Effector memory CD8-positive, alpha-beta T cell (primary cell): ENCODE measurements at regions not wholly inside any gene's neighbourhood (a gene's known extent, or its start where the extent isn't known, plus 50 kb on each side); places are given as distances from the start of the nearest gene placed in this dataset.
"Not testable (repeated sequence)": the region's sequence is repeated elsewhere in the genome, so short reads cannot be mapped to it uniquely, and the experiment has no call there.

ENCODE experiments used
- ATAC-seq: fragments of 150-1000 bp; cut with Tn5 transposase; replicated peaks from 2 replicates; pipeline ENCODE4 v1.10.0; 2021; ENCODE audit warnings: mild to moderate bottlenecking, moderate library complexity
- DNase-seq, 3 experiments: peaks; one replicate each; pipeline ENCODE4 v3.0.0; 2021
- H3K27ac Mint-ChIP-seq, 2 donors: one replicate each; pipeline ENCODE4 v1.8.0; 2022; ENCODE audit warnings: mild to moderate bottlenecking in 2 of 2, mixed read lengths in 2 of 2, moderate library complexity in 2 of 2
- H3K27me3 Mint-ChIP-seq, 2 donors: one replicate each; pipeline ENCODE4 v1.8.0; 2022; ENCODE audit warnings: mixed read lengths in 2 of 2
- H3K36me3 Mint-ChIP-seq: one replicate; pipeline ENCODE4 v1.8.0; 2022; ENCODE audit warnings: mild to moderate bottlenecking, moderate library complexity, mixed read lengths; ENCODE audit not compliant: insufficient read depth
- H3K4me1 Mint-ChIP-seq, 2 donors: one replicate each; pipeline ENCODE4 v1.8.0; 2022; ENCODE audit warnings: low read depth in 2 of 2, mixed read lengths in 2 of 2
- H3K4me3 Mint-ChIP-seq, 2 donors: one replicate each; pipeline ENCODE4 v1.8.0; 2022; ENCODE audit warnings: mild to moderate bottlenecking in 2 of 2, mixed read lengths in 2 of 2, moderate library complexity in 2 of 2
- H3K9me3 Mint-ChIP-seq, 2 donors: one replicate each; pipeline ENCODE4 v1.8.0; 2022; ENCODE audit warnings: mixed read lengths in 2 of 2

DNA sequence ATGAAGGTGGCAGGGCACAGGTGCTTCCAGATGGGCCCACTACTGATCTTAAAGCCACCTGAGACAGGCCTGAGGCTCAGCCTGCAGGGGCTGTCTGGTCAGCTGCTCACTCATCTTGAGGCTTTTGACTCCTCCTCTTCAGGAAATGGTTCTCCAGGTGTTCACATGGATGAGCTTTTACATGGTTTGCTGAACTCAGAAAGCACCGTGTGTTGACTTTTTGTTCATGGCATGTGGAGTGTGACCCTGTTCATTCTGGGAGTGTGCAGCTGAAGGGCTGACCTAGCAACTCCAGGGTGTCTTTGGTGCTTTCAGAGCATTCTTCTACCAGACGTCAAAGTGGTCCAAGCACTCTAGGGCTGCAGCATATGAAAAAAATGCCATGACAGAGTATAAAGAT is 111.1 kb downstream of the CCNG2 start:
- H3K27ac Mint-ChIP-seq = no peak overlapping the region
- ATAC-seq = no peak
- H3K27me3 Mint-ChIP-seq = peaks cover 18 to 50% of the 10 kb centered on the region in 2 donors
- no peaks in the 10 kb centered on the region for H3K4me1 Mint-ChIP-seq
- DNase-seq = no peak
- no peaks in the 10 kb centered on the region for H3K36me3 Mint-ChIP-seq
- H3K9me3 Mint-ChIP-seq = peaks cover 0 to 9% of the 10 kb centered on the region in 2 donors
- H3K4me3 Mint-ChIP-seq = no peak overlapping the region

DNA sequence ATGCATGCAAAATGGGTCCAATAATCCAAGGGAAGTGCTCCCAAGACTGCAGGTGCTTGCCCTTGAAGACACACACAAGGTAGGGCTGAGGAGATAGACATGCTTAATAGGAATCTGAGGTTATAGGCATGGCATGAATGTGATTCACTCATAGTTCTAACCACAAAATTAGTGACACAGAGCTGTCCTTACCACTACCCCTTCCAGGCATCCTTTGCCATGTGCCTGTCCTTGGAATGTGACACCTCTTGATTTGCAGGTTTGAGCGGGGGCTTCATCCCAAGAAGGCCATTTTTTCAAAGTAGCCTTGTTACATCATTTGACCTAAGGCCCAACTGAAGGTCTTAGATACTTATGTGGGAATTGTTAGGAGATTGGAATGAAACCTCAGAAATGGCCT is 112.5 kb downstream of the CCNG2 start:
- no peaks in the 10 kb centered on the region for H3K9me3 Mint-ChIP-seq
- H3K4me3 Mint-ChIP-seq = no peak overlapping the region
- H3K36me3 Mint-ChIP-seq = no peaks in the 10 kb centered on the region
- H3K27ac Mint-ChIP-seq = no peak overlapping the region
- no peaks in the 10 kb centered on the region for H3K4me1 Mint-ChIP-seq
- ATAC-seq (no peak), DNase-seq (no peak)
- H3K27me3 Mint-ChIP-seq = peaks cover 18 to 50% of the 10 kb centered on the region in 2 donors

DNA sequence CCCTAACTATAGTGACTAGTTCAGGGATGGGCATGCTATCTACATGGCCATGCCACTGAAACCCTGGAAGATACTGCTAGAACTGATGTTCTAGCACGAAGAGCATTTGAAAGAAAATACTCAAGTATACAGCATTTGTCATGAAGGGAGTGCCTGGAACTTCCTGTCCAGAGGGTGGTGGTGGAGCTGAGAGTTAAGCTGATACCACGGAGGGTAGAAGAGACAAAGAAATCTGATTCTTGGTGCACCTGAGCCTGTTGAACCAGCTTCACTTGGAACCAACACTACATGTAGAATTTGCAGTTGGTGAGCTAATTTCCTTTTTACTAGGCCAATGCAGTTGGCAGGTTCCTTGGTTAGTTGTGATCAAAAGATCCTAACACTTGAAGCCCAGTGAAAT is 116.4 kb downstream of the CCNG2 start:
- no peaks in the 10 kb centered on the region for H3K36me3 Mint-ChIP-seq
- DNase-seq (no peak), ATAC-seq (no peak)
- no peak overlapping the region for H3K27ac Mint-ChIP-seq
- H3K4me3 Mint-ChIP-seq = no peak overlapping the region
- peaks cover 0 to 7% of the 10 kb centered on the region in 2 donors for H3K9me3 Mint-ChIP-seq
- H3K4me1 Mint-ChIP-seq = no peaks in the 10 kb centered on the region
- peaks cover 23 to 41% of the 10 kb centered on the region in 2 donors for H3K27me3 Mint-ChIP-seq

DNA sequence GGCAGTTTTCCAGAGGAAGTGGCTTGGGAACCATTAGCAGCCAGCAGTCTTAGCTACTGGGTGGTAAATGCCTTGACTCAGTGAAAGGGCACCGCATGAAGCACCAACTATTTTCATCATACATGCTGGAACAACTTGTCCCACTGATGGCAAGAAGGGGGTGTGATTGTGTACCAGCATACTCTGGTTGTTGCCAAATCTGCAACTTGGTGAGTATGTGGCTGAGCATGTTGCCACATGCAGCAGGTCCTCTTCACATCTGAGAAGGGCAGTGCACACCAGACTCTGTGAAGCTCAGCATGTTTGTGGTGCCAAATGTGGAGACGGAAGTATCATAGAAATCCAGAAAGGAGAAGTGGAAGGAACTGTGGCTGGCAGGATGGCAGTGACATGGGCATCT is 122.1 kb downstream of the CCNG2 start:
- H3K27me3 Mint-ChIP-seq = peaks cover 41 to 42% of the 10 kb centered on the region in 2 donors
- H3K36me3 Mint-ChIP-seq, H3K4me3 Mint-ChIP-seq: not testable (repeated sequence)

DNA sequence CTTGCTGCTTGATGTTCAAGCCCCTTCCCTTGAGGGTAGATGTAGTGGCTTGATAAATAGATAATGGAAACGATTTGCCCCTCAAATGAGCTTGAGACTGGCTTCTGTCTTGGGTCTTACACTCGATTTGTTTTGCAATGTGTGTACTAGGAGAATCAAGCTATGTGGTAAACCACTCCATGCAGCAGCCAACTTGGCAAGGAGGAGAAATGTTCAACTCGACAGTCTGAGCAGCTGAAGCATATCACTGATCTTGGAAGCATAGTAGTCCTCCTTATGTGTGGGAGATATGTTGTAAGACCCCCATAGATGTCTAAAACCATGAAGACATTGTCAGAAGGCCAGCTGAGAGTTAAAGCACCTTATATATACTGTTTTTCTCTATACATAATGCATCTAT is 125.3 kb downstream of the CCNG2 start:
- ATAC-seq (no peak), DNase-seq (no peak)
- H3K27ac Mint-ChIP-seq = no peak overlapping the region
- H3K9me3 Mint-ChIP-seq = peaks cover 0 to 3% of the 10 kb centered on the region in 2 donors
- no peaks in the 10 kb centered on the region for H3K4me1 Mint-ChIP-seq
- H3K36me3 Mint-ChIP-seq = no peaks in the 10 kb centered on the region
- no peak overlapping the region for H3K4me3 Mint-ChIP-seq
- peaks cover 44 to 61% of the 10 kb centered on the region in 2 donors for H3K27me3 Mint-ChIP-seq

More for the DNA sequence above, 122.1 kb downstream of the CCNG2 start:
- H3K4me1 Mint-ChIP-seq, DNase-seq, H3K9me3 Mint-ChIP-seq, H3K27ac Mint-ChIP-seq, ATAC-seq: not testable (repeated sequence)

DNA sequence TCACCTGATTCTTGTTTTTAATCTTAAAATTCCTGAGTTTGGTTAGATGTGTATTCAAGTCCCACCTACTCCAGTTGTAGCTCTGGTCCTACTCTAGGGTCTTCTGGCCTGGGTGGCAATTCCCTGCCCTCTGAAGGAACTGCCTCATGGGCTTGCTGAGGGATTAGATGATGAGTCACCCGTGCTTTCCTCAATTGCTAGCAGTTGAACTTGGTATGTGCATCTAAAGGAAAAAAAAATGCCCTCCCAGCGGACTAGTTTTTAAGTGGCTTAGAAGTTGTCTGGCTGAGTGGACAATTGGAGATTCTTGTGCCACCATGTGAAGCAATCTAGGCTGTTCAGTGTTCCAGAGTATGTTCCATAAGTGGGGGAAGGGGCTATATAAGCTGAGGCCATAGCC is 127.0 kb downstream of the CCNG2 start:
- H3K27me3 Mint-ChIP-seq = peaks cover 44 to 67% of the 10 kb centered on the region in 2 donors

DNA sequence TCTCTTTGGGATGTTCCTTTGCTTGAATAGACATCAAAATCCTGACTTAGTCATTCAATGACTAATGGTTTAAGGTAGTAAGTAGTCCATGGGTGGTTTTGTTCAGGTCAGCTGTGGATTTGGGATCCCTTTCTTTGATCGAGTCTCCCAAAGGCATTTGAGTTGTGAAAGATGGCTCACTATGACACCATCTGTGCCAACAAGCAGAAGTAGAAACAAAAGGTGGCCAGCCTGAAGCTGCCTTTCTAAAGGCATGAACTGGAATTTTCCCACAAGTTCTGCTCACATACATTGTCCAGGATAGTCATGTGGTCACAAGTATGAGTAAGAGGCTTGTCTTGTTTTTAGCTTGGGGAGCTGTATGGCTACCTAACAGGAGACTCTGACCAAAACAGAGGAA is 129.9 kb downstream of the CCNG2 start:
- ATAC-seq (no peak), DNase-seq (no peak)
- Mint-ChIP-seq H3K4me3 (no peak overlapping the region), H3K27ac (no peak overlapping the region), H3K9me3 (peaks cover 0 to 3% of the 10 kb centered on the region in 2 donors), H3K4me1 (no peaks in the 10 kb centered on the region), H3K27me3 (peaks cover 35 to 61% of the 10 kb centered on the region in 2 donors), H3K36me3 (no peaks in the 10 kb centered on the region)

More for the DNA sequence above, 127.0 kb downstream of the CCNG2 start:
- Mint-ChIP-seq H3K4me3 (no peak overlapping the region), H3K9me3 (peaks cover 0 to 3% of the 10 kb centered on the region in 2 donors), H3K27ac (no peak overlapping the region), H3K4me1 (no peaks in the 10 kb centered on the region), H3K36me3 (no peaks in the 10 kb centered on the region)
- ATAC-seq = no peak
- no peak for DNase-seq

DNA sequence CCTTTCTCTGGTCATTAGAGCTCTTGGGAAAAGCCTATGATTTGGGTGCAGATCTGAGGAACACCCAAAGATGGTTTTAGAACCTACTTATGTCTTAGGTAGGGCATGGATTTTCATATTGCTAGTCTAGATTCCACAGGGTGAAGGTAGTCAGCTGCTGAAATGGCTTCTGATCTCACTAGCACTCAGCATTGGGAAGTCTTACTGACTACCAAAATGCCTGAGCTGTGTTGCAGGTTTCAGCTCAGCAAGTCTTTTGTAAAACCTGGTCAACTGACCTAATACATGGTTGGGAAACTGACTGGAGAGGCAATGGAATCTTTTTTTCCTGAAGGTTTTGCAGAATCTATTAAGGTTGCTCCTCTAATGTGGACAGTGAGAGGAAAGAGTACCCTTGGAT is 136.4 kb downstream of the CCNG2 start:
- DNase-seq (no peak), ATAC-seq (no peak)
- H3K9me3 Mint-ChIP-seq = no peaks in the 10 kb centered on the region
- no peaks in the 10 kb centered on the region for H3K36me3 Mint-ChIP-seq
- no peak overlapping the region for H3K4me3 Mint-ChIP-seq
- no peak overlapping the region for H3K27ac Mint-ChIP-seq
- no peaks in the 10 kb centered on the region for H3K4me1 Mint-ChIP-seq
- H3K27me3 Mint-ChIP-seq = peaks cover 14 to 30% of the 10 kb centered on the region in 2 donors

DNA sequence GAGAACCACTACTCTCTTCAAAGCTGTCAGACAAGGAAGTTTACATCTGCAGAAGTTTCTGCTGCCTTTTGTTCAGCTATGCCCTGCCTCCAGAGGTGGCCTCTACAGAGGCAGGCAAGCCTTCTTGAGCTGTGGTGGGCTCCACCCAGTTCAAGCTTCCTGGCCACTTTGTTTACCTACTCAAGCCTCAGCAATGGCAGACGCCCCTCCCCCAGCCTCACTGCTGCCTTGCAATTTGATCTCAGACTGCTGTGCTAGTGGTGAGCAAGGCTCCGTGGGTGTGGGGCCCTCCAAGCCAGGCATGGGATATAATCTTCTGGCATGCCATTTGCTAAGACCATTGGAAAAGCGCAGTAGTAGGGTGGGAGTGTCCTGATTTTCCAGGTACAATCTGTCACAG is 144.0 kb downstream of the CCNG2 start:
- H3K4me1 Mint-ChIP-seq, ATAC-seq, H3K4me3 Mint-ChIP-seq, H3K36me3 Mint-ChIP-seq, H3K27ac Mint-ChIP-seq, DNase-seq, H3K9me3 Mint-ChIP-seq: not testable (repeated sequence)
- H3K27me3 Mint-ChIP-seq = peaks cover 53 to 56% of the 10 kb centered on the region in 2 donors

DNA sequence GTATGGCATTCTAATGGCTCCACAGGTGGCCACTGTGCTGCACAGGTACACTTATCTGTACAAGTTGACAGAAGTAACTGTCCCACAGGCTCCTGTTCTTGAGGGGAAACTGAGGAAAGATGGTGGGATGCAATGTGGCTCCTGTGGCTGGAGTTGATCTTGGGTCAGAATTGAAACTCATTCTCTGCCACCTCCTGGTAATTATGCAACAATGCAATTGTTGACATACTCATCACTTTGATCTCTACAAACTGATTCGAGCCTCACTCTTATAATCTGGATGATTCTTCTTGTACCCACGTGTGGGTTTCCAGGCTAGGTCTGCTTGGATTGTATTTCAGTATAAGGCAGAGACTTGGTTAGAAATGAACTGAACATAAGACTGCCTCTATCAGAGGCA is 148.8 kb downstream of the CCNG2 start:
- no peaks in the 10 kb centered on the region for H3K9me3 Mint-ChIP-seq
- no peak overlapping the region for H3K27ac Mint-ChIP-seq
- peaks cover 31% of the 10 kb centered on the region in 2 donors for H3K27me3 Mint-ChIP-seq
- DNase-seq = no peak
- no peaks in the 10 kb centered on the region for H3K4me1 Mint-ChIP-seq
- ATAC-seq = no peak
- H3K4me3 Mint-ChIP-seq = no peak overlapping the region
- H3K36me3 Mint-ChIP-seq = no peaks in the 10 kb centered on the region

DNA sequence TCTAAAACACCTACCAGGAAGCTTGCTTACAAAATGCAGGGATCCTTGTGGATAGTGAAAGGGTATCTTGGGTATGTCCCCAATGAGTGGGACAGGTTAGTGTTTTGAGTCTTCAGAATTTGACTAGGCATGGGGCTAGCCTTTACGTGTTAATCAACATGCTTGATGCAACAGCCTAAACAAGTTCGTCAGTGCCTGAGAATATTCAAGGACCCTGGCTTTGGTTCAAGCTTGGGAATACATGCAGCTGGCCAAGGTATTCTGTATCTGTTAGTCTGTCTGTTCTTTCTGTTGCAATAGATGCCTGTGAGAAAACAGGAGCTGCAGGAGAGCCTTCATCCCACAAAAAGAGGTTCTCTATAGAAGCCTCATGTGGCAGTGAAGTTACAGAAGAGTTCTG is 149.5 kb downstream of the CCNG2 start:
- ATAC-seq = no peak
- Mint-ChIP-seq H3K9me3 (no peaks in the 10 kb centered on the region), H3K27ac (no peak overlapping the region), H3K27me3 (peaks cover 29 to 30% of the 10 kb centered on the region in 2 donors), H3K4me1 (no peaks in the 10 kb centered on the region), H3K36me3 (no peaks in the 10 kb centered on the region), H3K4me3 (no peak overlapping the region)
- no peak for DNase-seq

DNA sequence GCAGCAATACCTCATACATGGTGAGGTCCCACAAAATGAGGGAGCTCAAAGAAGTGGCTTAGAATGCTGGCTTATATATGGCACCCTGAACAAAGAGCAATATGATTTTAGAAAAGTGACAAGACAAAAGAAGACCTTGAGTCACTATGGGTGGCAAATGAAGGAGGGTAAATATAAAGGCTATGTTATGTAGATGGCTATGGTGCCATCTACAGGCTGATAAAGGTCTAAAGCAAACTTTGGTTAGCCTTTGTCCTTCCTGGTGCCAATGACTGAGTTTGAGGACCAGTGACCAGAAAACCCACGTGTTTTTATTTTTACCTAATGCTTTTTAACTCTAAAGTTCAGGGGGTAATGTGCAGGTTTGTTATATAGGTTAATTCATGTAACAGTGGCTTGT is 151.8 kb downstream of the CCNG2 start:
- Mint-ChIP-seq H3K36me3 (no peaks in the 10 kb centered on the region), H3K27me3 (peaks cover 19 to 20% of the 10 kb centered on the region in 2 donors), H3K4me3 (no peak overlapping the region), H3K27ac (no peak overlapping the region), H3K9me3 (no peaks in the 10 kb centered on the region), H3K4me1 (no peaks in the 10 kb centered on the region)
- DNase-seq = no peak
- no peak for ATAC-seq

DNA sequence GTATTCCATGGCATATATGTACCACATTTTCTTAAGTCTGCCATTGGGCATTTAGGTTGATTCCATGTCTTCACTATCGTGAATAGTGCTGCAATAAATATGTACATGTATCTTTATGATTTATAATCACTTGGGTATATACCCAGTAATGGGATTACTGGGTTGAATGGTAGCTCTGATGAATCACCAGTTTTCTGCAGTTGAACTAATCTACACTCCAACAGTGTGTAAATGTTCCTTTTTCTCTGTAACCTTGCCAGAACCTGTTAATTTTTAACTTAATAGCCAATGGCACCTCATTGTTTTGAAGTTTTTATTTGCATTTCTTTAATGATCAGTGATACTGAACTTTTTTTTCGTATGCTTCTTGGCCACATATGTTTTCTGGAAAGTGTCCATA is 152.5 kb downstream of the CCNG2 start:
- H3K27me3 Mint-ChIP-seq = peaks cover 12 to 21% of the 10 kb centered on the region in 2 donors
- no peaks in the 10 kb centered on the region for H3K9me3 Mint-ChIP-seq
- H3K27ac Mint-ChIP-seq = no peak overlapping the region
- H3K4me1 Mint-ChIP-seq = no peaks in the 10 kb centered on the region
- ATAC-seq (no peak), DNase-seq (no peak)
- H3K4me3 Mint-ChIP-seq = no peak overlapping the region
- H3K36me3 Mint-ChIP-seq = no peaks in the 10 kb centered on the region

DNA sequence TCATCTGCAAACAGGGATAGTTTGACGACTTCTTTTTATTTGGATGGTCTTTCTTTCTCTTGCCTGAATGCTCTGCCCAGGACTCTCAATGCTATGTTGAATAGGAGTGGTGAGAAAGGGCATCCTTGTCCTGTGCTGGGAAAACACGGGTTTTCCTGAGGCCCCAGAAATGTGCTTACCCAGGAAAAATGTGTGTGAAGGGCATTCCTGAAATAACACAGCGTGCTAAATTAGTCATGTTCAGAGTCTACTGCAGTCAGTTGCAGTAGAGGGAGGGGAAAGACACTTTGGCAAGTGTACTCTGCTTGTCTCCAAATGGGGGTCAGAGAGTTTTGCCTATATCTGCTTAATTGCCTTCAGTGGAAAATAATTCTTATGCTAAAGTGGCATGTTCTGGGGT is 153.9 kb downstream of the CCNG2 start:
- H3K27ac Mint-ChIP-seq = no peak overlapping the region
- no peaks in the 10 kb centered on the region for H3K4me1 Mint-ChIP-seq

DNA sequence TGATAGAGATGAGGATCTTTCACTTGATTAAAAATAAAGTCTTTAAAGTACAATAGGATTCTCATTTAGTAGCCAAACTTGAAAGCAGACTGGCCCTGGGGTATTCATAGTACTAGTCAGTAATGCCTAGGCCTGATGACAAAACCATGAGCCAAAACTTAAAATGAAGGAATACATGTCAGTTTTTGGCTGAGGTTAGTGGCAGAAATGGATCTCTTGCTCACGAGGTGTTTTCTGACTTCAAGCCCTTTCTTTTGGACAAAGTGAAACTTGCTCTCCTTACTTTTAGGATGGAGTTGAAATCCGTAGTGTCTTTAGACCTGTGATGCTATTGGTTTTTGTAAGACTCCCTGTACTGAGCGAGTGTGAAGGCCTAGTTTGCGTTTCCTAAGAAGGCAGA is 157.7 kb downstream of the CCNG2 start:
- Mint-ChIP-seq H3K27me3 (peaks cover 13 to 17% of the 10 kb centered on the region in 2 donors), H3K9me3 (peaks cover 3 to 7% of the 10 kb centered on the region in 2 donors), H3K4me1 (no peaks in the 10 kb centered on the region), H3K4me3 (no peak overlapping the region), H3K36me3 (no peaks in the 10 kb centered on the region), H3K27ac (no peak overlapping the region)
- no peak for DNase-seq
- no peak for ATAC-seq

More for the DNA sequence above, 153.9 kb downstream of the CCNG2 start:
- Mint-ChIP-seq H3K4me3 (no peak overlapping the region), H3K9me3 (no peaks in the 10 kb centered on the region), H3K27me3 (peaks cover 9 to 15% of the 10 kb centered on the region in 2 donors), H3K36me3 (no peaks in the 10 kb centered on the region)
- DNase-seq (no peak), ATAC-seq (no peak)
